Stimulated activated effector memory CD8-positive, alpha-beta T cell treated with anti-CD3 and anti-CD28 coated beads, Interleukin-12 subunit alpha, Interleukin-12 subunit beta, amount 100 ng/mL, for 72 hours (primary cell): ENCODE measurements at regions not wholly inside any gene's neighbourhood (a gene's known extent, or its start where the extent isn't known, plus 50 kb on each side); places are given as distances from the start of the nearest gene placed in this dataset.

ENCODE experiments used
- ATAC-seq: fragments of 150-1000 bp; cut with Tn5 transposase; 2 replicates; pipeline ENCODE4 v1.10.0; 2021
- DNase-seq, 2 donors: peaks; one replicate each; pipeline ENCODE4 v3.0.0; 2021 to 2022; ENCODE audit warnings: low spot score in 2 of 2
- H3K27ac Mint-ChIP-seq: one replicate; pipeline ENCODE4 v1.8.0; 2022; ENCODE audit warnings: mild to moderate bottlenecking, mixed read lengths
- H3K36me3 Mint-ChIP-seq: one replicate; pipeline ENCODE4 v1.8.0; 2022; ENCODE audit warnings: mild to moderate bottlenecking, mixed read lengths
- H3K4me1 Mint-ChIP-seq: one replicate; pipeline ENCODE4 v1.8.0; 2022; ENCODE audit warnings: mixed read lengths
- H3K4me3 Mint-ChIP-seq: one replicate; pipeline ENCODE4 v1.8.0; 2022; ENCODE audit warnings: mild to moderate bottlenecking, mixed read lengths
- H3K9me3 Mint-ChIP-seq: one replicate; pipeline ENCODE4 v1.8.0; 2022; ENCODE audit warnings: mixed read lengths

DNA sequence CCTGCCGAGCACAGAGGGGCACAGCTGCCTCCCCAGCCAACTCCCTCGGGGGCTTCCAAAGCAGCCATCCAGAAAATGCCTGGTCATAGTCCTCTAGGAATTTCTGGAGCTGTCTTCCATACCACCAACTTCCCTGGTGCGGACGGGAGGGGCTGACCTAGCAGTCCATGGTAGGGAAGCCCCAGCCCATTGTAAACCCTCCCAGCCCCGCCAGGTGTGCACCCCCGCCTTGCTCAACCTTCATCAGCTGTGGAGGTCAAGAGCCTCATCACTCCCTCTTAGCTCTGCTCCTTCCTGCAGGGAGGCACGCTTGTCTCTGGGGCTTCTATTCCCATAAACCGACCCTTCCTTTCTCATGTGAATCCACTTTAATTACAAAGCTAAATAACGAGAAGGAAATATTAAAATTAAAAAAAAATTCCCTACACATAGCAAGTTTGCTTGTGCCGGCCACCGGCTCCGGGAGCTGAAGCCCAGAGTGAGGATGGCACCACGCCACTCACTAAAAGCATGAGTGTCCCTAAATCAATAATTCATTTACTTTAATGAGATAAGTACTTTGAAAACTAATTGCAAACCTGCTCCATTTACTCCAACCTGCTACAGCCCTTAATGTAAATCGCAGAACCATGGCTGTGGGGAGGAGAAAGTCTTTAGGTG, 181.4 kb downstream of the ENGASE start:
- ATAC-seq: no peak
- no peak overlapping the region for H3K27ac Mint-ChIP-seq

DNA sequence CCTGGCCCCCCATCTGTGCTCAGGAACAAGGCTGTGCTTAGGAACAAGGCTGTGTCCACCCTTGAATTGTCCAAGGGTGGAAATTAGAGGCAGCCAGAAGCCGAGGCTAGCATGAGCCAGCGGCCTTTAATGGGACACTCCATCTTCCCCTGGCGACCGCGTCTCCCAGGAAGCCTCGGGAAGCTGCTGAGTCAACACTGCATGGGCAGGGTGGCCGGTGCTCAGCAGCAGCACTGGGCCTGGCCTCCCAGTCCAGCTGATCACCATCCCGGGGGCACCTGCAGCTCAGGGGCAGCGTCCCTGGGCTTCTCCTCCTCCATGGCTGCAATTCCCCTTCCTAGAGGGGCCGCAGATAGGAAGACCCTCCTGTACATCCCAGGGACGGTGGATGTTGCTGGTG, 180.8 kb downstream of the ENGASE start:
- Mint-ChIP-seq H3K9me3 (no peaks in the 10 kb centered on the region), H3K27ac (no peak overlapping the region), H3K4me3 (no peak overlapping the region), H3K4me1 (no peaks in the 10 kb centered on the region), H3K36me3 (no peaks in the 10 kb centered on the region)
- DNase-seq (no peak), ATAC-seq (no peak)

More for the DNA sequence above, 181.4 kb downstream of the ENGASE start:
- Mint-ChIP-seq H3K4me3 (no peak overlapping the region), H3K4me1 (no peaks in the 10 kb centered on the region), H3K9me3 (no peaks in the 10 kb centered on the region), H3K36me3 (no peaks in the 10 kb centered on the region)
- no peak for DNase-seq

DNA sequence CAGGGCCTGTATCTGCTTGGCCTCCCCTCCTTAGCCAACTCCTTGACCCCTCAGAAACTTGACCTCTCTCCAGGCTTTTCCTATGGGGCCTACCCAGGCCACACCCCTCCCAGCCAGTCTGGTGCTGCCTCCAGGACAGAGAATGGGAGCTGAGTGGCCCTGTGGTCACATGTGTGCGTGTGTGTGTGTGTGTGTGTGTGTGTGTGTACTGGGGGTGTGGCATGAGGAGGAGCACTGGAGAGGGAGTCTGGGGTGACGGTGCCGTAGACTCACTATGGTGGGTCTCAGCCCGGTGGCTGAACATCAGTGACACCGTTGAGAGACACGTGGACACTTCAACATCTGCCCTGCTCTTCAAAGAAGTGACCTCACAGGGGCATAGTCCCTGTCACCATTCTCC, 180.4 kb downstream of the ENGASE start:
- no peaks in the 10 kb centered on the region for H3K4me1 Mint-ChIP-seq
- ATAC-seq: no peak
- H3K36me3 Mint-ChIP-seq: no peaks in the 10 kb centered on the region
- DNase-seq: no peak
- no peak overlapping the region for H3K27ac Mint-ChIP-seq
- H3K4me3 Mint-ChIP-seq: no peak overlapping the region
- no peaks in the 10 kb centered on the region for H3K9me3 Mint-ChIP-seq

DNA sequence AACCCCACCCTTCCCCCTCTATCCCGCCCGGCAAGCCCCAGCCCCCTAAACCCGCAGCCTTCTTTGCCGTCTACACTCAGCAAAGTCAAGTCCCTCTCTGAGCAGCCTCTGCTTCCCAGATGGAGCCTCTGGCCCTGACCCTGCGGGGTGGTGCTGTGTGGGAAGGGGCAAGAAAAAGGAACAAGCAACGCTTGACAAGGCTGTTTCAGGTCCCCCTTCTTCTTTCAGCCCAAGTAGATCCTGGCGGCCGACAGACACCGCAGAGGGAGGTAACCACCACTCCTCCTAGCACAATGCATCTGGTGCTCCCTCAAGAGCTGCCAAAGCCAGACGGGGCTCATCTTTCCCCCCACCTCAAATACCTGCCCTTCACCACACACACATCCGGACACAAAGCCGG, 178.3 kb downstream of the ENGASE start:
- DNase-seq (no peak), ATAC-seq (no peak)
- Mint-ChIP-seq H3K36me3 (no peaks in the 10 kb centered on the region), H3K27ac (no peak overlapping the region), H3K9me3 (no peaks in the 10 kb centered on the region), H3K4me3 (no peak overlapping the region), H3K4me1 (peaks cover 7% of the 10 kb centered on the region)

DNA sequence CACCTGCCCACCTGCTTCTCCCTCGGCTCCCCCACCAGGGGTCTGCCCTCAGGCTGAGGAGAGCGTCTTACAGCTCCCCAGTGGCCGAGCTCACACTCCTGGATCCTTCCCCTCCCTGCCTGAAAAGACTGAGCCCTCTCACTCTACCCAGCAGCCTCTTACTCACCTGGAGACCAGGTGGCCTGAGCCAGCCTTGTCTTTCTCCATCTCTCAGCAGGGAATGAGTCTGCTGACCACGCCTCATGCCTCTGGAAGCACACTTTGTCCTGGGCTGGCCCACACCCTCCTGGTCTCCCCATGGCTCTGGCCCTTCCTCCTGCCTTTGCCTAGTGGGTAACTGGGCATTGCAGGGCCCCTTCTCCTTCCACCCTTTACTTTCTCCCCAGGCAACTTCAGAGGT, 177.2 kb downstream of the ENGASE start:
- ATAC-seq (no peak), DNase-seq (no peak)
- no peak overlapping the region for H3K4me3 Mint-ChIP-seq
- H3K9me3 Mint-ChIP-seq: no peaks in the 10 kb centered on the region
- H3K27ac Mint-ChIP-seq: no peak overlapping the region
- H3K4me1 Mint-ChIP-seq: peaks cover 7% of the 10 kb centered on the region
- no peaks in the 10 kb centered on the region for H3K36me3 Mint-ChIP-seq

DNA sequence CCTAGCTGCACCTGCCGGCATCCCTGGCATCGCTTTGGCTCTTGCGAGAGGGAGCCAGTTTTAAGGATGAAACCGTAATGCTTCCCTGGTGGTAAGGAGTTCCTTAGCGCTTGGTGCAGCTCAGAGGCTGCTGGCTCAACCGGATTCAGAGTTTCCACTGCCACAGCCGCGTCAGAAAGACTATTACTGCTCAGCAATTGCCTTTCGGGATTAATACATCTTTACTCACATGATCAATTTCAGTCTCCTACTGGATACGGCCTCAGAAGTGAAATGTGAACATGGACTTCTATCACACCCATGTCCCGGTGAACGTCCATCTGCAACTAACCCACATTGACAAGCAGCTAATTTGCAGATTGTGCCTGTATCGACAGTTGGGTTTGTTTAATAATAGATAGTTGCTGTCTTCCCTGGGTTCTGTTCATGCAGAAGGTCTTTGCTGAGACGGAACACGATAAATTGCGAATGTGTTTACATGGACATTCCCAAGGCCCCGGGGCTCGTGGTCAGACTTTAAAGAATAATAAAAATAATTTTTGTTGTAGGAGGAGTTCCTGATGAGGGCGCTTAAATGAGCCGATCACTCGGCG, 175.4 kb downstream of the ENGASE start:
- Mint-ChIP-seq H3K4me1 (peaks cover 7% of the 10 kb centered on the region), H3K4me3 (no peak overlapping the region)
- no peak for ATAC-seq

DNA sequence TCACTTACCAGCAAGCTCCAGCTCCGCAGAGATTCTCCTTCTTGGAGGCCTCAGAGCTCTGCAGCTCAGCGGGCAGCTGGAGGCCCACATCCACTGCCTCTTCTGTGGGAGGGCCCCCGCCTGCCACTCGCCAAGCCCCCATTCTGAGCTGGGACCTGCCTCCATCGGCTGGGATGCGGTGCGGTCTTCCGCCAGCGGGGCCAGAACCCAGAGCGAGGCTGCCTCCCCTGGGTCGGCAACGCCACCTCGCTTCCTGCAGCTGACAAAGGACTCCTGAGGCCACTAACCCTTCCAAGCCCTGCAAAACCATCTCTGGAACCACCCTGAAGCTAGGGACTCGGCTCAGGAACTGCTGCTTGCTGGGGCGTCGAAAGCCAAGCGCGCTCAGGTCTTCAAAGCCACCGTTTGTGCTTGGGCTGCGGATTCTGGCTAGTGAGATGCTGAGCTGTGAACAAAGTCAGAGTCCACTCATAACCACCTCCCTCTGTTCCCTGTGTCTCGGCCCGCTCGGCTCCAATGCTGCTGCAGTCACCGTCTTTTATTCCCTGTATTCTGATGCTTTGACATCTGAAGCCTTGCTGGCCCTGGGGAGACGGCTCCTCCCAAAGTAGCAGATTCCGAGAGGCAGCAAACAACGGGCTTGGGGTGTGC, 174.3 kb downstream of the ENGASE start:
- Mint-ChIP-seq H3K36me3 (no peaks in the 10 kb centered on the region), H3K27ac (no peak overlapping the region), H3K4me3 (no peak overlapping the region), H3K9me3 (no peaks in the 10 kb centered on the region), H3K4me1 (peaks cover 7% of the 10 kb centered on the region)
- ATAC-seq: no peak
- no peak for DNase-seq

More for the DNA sequence above, 175.4 kb downstream of the ENGASE start:
- Mint-ChIP-seq H3K9me3 (no peaks in the 10 kb centered on the region), H3K36me3 (no peaks in the 10 kb centered on the region), H3K27ac (no peak overlapping the region)
- DNase-seq: no peak

DNA sequence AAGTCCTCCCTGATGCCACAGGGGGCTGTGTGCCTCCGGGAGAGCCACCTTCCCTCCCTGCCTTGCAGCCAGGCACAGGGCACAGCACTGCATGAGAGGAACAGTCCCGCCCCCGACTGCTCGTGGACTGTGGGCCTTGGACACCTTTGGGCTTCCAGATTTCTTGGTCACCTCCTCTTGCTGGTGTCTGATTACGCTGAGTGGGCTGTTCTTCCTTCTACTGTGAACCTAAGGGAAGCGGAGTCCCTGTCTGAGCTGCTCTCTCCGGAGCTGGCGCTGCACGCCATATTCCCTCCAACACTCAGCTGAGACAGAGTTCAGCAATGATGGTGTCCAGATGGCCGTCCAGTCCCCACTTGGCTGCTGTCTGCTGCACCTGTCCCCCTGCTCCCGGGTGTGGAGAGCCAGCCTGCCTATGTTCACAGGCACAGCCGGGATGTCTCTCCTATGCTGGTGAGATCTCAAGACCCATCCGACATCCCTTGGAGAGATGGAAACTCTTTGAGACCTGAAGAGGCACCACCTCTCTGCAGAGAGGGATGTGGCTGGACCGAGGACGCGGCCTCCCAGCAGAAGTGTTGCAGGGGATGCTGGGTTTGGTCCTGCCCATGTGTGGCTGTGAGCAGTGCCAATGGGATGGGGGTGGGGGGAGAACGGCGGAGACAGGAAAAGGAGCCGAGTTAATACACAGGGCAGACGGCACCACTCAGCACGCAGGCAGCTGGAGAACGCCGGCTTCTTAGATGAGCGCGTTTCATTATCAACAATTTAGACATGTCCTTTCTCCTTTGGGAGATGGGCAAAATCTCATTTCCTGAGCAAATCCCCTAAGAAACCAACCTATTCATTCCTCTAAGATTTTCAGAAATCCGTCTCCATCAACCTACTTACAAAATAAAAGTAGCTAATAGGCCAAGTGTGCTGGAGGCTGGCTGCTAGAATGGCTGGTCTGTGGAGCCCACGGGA, 171.9 kb downstream of the ENGASE start:
- Mint-ChIP-seq H3K4me3 (no peak overlapping the region), H3K9me3 (no peaks in the 10 kb centered on the region), H3K36me3 (no peaks in the 10 kb centered on the region), H3K4me1 (peaks cover 7% of the 10 kb centered on the region), H3K27ac (no peak overlapping the region)
- ATAC-seq (no peak), DNase-seq (no peak)

DNA sequence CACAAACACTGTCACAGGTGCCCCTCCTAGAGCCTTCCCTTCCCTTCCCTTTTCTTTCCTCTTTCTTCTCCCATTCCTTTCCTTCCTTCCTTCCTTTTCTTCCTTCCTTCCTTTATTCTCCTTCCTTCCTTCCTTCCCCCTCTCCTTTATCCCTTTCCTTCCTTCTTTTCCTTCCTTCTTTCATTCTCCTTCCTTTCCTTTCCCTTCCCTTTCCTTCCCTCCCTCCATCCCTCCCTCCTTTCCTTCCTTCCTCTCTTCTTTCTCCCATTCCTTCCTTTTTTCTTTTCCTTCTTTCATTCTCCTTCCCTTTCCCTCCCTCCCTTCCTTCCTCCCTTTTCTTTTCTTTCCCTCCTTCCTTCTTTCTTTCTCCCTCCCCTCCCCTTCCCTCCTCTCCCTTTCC, 170.0 kb downstream of the ENGASE start:
- H3K9me3 Mint-ChIP-seq: no peaks in the 10 kb centered on the region
- ATAC-seq (no peak), DNase-seq (no peak)
- no peaks in the 10 kb centered on the region for H3K36me3 Mint-ChIP-seq
- no peak overlapping the region for H3K4me3 Mint-ChIP-seq
- H3K27ac Mint-ChIP-seq: no peak overlapping the region
- peaks cover 4% of the 10 kb centered on the region for H3K4me1 Mint-ChIP-seq

DNA sequence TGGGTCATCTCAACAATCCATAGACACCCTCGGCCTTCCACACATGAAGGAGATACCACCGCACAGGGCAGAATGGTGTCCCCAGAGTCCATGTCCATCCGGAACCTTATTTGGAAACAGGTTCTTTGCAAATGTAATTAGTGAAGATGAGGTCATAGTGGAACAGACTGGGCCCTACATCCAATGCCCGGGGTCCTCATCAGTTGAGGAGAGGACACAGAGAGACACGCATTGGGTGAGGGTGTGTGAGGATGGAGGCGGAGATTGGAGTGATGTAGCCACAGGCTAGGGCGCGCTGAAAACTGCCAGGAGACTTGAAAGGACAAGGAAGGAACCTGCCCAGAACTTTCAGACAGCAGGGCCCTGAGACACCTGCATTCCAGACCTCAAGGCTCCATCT, 169.4 kb downstream of the ENGASE start:
- no peak for ATAC-seq
- no peaks in the 10 kb centered on the region for H3K4me1 Mint-ChIP-seq
- no peaks in the 10 kb centered on the region for H3K36me3 Mint-ChIP-seq
- no peak overlapping the region for H3K27ac Mint-ChIP-seq
- H3K9me3 Mint-ChIP-seq: no peaks in the 10 kb centered on the region
- no peak for DNase-seq
- H3K4me3 Mint-ChIP-seq: no peak overlapping the region

DNA sequence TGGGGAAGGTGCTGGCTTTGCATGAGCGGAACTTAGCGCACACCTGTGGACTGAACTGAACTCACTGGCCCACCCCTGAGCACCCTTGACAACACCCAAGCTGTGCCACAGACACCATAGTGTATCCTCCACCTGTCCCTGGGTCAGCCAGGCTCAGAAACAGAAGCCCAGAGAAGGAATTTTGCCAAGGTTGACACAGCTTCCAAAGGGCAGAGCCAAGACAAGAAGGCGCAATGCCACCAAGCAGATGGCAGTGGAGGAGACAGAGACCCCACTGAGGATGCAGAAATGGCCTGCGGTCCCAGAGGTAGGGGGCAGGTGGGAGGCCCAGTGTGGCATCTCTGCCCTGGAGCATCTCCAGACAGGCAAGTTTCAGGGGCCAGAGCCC, 169.0 kb downstream of the ENGASE start:
- Mint-ChIP-seq H3K27ac (no peak overlapping the region), H3K4me1 (no peaks in the 10 kb centered on the region), H3K4me3 (no peak overlapping the region), H3K36me3 (no peaks in the 10 kb centered on the region), H3K9me3 (no peaks in the 10 kb centered on the region)
- ATAC-seq (no peak), DNase-seq (no peak)

DNA sequence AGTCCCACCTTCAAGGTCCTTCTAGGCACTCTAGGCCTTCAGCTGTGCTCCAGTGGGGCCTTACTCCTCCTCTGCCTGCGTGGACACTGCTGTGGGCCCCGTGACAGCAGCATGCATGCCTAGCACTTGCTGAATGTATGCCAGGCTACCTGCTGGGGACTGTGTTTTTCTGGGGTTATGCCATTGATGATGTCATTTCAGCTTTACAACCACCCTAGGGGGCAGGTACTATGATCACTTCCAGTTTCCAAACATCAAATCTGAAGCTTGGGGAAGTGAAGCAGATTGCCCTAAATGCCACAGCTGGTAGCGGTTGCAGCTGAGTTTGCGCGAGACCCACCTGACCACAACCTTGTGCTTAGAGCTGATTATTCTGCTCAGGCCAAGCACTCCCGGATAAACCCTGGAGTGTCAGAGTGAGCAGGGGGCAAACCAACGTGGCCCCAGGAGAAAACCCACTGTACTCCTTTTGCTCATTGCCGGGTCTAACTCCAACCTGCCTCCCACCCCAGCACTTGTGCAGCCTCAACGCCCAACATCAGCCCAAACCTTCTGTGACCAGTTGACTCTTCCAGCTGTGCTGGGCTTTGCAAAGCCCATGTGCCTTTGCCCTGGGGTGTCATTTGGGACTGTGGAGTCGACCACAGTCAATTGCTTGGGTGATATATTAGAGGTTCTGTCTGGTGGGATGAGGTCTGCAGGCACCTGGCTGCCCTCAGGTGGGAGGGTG, 168.4 kb downstream of the ENGASE start:
- no peaks in the 10 kb centered on the region for H3K36me3 Mint-ChIP-seq
- no peaks in the 10 kb centered on the region for H3K4me1 Mint-ChIP-seq
- no peak overlapping the region for H3K4me3 Mint-ChIP-seq
- H3K9me3 Mint-ChIP-seq: no peaks in the 10 kb centered on the region
- DNase-seq (no peak), ATAC-seq (no peak)
- no peak overlapping the region for H3K27ac Mint-ChIP-seq

DNA sequence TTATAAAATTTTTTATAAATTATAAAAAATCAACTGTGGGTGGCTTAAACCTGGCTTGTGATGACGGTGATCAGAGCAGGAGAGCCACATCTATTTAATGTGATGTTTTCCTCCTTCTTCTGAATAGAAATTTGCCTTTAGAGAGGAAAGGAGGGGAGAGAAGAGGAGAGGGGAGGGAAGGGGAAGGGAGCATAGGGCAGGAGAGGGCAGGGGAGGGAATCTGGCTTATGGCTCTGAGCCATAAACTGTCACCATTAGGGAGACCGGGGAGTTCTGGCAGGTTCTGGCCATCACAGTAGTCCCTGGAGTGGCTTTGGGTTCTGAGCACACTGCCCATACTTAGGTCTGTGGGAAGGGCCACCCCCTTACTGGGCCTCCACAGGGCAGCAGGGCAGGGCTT, 167.8 kb downstream of the ENGASE start:
- no peak for ATAC-seq

DNA sequence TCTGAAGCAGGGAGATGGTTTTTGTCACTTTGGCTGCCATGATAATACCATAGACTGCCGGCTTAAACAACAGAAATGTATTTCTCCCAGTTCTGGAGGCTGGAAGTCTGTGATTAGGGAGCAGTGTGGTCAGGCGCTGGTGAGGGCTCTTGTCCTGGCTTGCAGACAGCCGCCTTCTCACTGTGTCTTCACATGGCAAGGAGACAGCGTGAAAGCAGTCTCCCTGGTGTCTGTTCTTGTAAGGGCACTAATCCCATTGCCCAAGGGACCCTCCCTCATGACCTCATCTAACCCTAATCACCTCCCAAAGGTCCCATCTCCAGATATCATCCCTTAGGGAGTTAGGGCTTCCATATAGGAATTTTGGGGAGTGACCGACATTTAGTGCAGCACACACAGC, 167.0 kb downstream of the ENGASE start:
- no peak for ATAC-seq
- no peak overlapping the region for H3K27ac Mint-ChIP-seq
- DNase-seq: no peak
- H3K4me1 Mint-ChIP-seq: no peaks in the 10 kb centered on the region
- no peaks in the 10 kb centered on the region for H3K36me3 Mint-ChIP-seq
- H3K4me3 Mint-ChIP-seq: no peak overlapping the region
- no peaks in the 10 kb centered on the region for H3K9me3 Mint-ChIP-seq

More for the DNA sequence above, 167.8 kb downstream of the ENGASE start:
- no peak overlapping the region for H3K27ac Mint-ChIP-seq
- H3K36me3 Mint-ChIP-seq: no peaks in the 10 kb centered on the region
- no peak overlapping the region for H3K4me3 Mint-ChIP-seq
- no peak for DNase-seq
- no peaks in the 10 kb centered on the region for H3K4me1 Mint-ChIP-seq
- no peaks in the 10 kb centered on the region for H3K9me3 Mint-ChIP-seq

DNA sequence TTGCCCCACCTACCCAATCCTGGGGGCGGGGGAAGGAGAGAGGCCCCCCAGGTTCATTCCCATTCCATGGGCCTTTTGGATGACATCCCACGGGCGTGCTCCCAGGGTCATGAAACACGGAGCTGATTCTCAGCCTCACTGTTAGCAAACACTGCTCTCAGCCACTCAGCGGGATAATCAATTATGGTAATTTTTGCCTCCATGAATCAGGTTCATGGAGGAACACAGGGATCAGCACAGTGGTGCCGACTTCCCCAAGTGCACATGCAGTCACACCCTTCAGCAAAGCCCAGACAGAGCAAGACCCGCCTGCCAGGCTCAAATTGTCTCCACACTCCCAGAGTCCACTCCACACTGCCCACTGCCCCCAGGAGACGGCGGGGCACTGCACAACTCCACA, 164.6 kb downstream of the ENGASE start:
- ATAC-seq (no peak), DNase-seq (no peak)
- H3K36me3 Mint-ChIP-seq: no peaks in the 10 kb centered on the region
- no peak overlapping the region for H3K27ac Mint-ChIP-seq
- H3K4me3 Mint-ChIP-seq: no peak overlapping the region
- H3K4me1 Mint-ChIP-seq: no peaks in the 10 kb centered on the region
- H3K9me3 Mint-ChIP-seq: no peaks in the 10 kb centered on the region
